ENCODE measurements at regions not wholly inside any gene's neighbourhood (a gene's known extent, or its start where the extent isn't known, plus 50 kb on each side); places are given as distances from the start of the nearest gene placed in this dataset.
"Not testable (repeated sequence)": the region's sequence is repeated elsewhere in the genome, so short reads cannot be mapped to it uniquely, and the experiment has no call there.

- DNase-seq (ENCODE audit: low read depth in 2 of 2), result not testable (repeated sequence)
Observed at GRCh38 chr1:149700220-149700619, 82.3 kb upstream of the FCGR1A start.

DNA sequence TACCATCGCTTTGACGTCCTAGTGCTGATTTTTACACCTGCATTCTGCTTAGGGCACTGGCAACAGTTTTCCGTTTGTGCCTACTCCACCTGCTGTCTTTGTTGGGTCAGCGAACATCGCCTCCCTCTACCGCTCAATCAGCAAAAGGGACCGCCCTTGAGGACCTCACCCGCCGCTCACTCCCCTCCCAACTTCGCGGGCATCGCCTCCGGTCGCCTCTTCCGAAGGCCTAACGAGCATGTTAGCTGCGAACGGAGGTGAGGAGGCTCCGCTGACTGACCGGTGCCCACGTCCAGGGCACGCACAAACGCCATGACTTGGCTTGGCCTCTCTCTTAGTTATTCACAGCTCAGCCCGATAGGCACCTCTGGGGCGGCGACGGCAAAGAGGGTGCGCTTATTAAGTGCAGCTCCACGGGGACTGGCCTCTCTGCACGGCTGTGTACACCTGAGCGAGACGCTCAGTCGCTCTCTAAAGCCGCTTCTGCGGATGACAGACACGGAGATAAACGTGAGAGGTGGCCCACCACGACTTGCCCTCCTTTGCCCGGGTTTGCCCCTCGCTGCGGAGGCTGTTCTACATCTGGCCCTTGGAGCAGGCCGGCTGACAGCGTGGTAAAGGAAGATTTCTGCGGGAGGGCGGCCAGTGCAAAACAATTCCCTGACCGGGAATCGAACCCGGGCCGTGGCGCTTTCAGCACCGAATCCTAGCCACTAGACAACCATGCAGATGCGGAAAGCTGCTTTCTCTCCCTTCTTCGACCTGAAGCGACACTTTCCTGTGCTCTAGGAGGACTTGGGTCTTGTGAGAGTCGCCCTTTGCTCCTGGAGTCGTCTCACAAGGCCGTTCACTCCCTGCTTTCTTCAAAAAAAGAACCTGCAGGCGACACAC is 81.6 kb upstream of the FCGR1A start:
- not testable (repeated sequence) for DNase-seq (ENCODE audit: low read depth in 2 of 2)

DNA sequence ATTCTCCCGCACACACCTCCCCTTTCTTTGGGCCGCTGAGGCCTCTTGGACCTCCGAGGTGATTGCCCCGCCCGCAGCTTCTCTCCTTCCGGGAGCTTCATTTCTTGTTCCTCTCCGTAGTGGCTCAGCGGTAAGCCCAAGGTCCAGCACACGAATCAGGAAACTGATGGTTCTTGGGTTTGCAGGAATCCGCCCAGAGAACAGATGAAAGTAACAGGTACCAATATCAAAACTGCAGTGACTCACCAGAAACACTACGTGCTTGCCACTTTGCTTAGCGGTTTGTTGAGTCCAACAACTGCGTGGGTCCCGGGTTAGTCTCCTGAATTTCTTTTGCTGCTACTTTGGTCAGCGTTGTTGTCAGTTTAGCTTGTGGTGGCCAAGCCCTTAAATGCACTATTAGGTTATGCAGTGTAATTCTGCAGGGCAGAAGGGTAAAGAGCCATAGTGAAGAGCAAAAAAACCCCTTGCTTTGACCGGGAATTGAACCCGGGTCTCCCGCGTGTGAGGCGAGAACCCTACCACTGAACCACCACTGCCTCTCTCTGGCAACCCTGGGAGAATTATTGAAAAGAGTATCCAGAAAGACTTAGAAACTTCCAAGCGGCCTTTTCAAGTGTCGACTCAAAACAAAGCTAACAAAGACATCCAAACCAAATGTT is 74.2 kb upstream of the FCGR1A start:
- peak; percentile 47 to 56 for DNase-seq (ENCODE audit: low read depth in 2 of 2)

GRCh38 chr1:149711651-149712050 is 70.8 kb upstream of the FCGR1A start:
- DNase-seq (ENCODE audit: low read depth in 2 of 2), result not testable (repeated sequence)

- peak; percentile 29 to 41 for DNase-seq (ENCODE audit: low read depth in 2 of 2)
Observed at GRCh38 chr1:149712154-149712927, 70.2 kb upstream of the FCGR1A start.

DNA sequence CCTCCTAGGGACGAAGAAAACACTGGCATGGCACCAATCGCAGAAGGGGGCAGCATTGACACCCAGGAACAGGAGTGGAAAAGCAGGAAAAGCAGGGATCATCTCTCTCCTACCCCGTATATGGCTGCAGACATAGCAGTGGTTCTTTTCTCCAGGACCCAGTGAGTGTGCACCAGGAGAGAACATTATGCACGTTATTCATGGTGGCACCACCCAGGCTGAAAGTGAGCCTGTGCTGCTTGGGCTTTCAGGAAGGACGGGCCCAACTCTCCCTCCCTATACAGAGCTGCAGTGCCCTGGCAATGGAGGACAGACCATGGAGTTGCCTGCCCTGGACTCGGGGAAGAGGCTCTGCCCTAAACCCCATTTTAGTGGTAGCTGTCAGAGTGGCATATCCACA is 69.0 kb upstream of the FCGR1A start:
- DNase-seq (ENCODE audit: low read depth in 2 of 2), result not testable (repeated sequence)

DNA sequence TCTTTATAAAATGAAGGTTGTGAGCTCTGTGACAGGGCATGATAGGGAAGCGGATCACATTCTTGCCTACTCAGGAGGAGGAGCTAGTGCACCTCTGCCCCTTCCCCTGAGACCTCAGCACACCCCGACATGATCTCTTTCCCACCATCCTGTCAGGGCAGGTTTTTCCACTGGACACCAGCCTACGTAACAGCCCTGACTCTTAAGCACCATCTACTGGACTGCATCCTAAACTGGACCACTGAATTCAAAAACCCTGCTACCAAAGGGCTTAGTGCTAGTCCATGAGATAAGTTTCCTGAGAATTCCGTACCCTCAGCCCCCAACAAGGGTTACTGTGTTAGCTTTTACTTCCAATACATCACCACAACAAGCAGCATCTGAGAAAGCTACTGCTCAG is 68.5 kb upstream of the FCGR1A start:
- not testable (repeated sequence) for DNase-seq (ENCODE audit: low read depth in 2 of 2)

GRCh38 chr1:149724618-149725302 is 57.7 kb upstream of the FCGR1A start:
- DNase-seq (ENCODE audit: low read depth in 2 of 2), result not testable (repeated sequence)

DNA sequence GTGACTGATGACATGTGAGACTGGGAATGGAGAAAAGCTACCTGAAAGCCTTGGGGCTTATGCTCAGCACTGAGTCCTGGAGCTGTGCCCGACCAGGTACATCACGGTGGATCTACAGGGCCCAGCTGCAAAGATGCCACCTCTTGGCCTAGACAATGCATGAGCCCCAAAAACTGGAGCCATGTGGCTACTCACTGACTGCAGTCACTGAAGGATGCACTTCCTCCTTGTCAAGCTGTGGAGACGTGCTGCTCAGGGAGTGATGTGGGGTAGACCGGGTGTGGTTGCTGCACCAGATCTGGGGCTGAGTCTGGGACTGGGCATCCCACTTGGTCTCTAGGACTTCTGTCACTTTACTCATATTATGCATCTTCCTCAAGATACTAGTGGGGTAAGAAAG is 55.8 kb upstream of the FCGR1A start:
- not testable (repeated sequence) for DNase-seq (ENCODE audit: low read depth in 2 of 2)

GRCh38 chr1:149728598-149728997 is 53.9 kb upstream of the FCGR1A start:
- DNase-seq (ENCODE audit: low read depth in 2 of 2), result not testable (repeated sequence)
